ENCODE measurements at regions not wholly inside any gene's neighbourhood (a gene's known extent, or its start where the extent isn't known, plus 50 kb on each side); places are given as distances from the start of the nearest gene placed in this dataset.

GRCh38 chr16:66116163-66117002 is 250.1 kb upstream of the CDH5 start:
- Histone ChIP-seq H3K4me1 (ENCODE audit: control insufficient read depth, insufficient read depth, low read length) (no peaks in the 10 kb centered on the region), H3K4me3 (ENCODE audit: insufficient read depth, low read depth, low read length) (no peak overlapping the region), H3K27ac (ENCODE audit: insufficient read depth, low read depth, low read length, poor library complexity, severe bottlenecking) (no peak overlapping the region), H3K27me3 (ENCODE audit: control insufficient read depth, insufficient read depth, low read length, poor library complexity, severe bottlenecking) (no peaks in the 10 kb centered on the region), H3K36me3 (ENCODE audit: control insufficient read depth, insufficient read depth, low read length) (no peaks in the 10 kb centered on the region), H3K9me3 (ENCODE audit: control insufficient read depth, low read length) (no peaks in the 10 kb centered on the region)
- WGBS, 2 experiments: 91 to 100% methylated on average over 4 of the region's 4 CpGs

GRCh38 chr16:66115373-66115772 is 251.1 kb upstream of the CDH5 start:
- Histone ChIP-seq H3K27ac (ENCODE audit: insufficient read depth, low read depth, low read length, poor library complexity, severe bottlenecking) (no peak overlapping the region), H3K9me3 (ENCODE audit: control insufficient read depth, low read length) (no peaks in the 10 kb centered on the region), H3K4me1 (ENCODE audit: control insufficient read depth, insufficient read depth, low read length) (no peaks in the 10 kb centered on the region), H3K36me3 (ENCODE audit: control insufficient read depth, insufficient read depth, low read length) (no peaks in the 10 kb centered on the region), H3K4me3 (ENCODE audit: insufficient read depth, low read depth, low read length) (no peak overlapping the region), H3K27me3 (ENCODE audit: control insufficient read depth, insufficient read depth, low read length, poor library complexity, severe bottlenecking) (no peaks in the 10 kb centered on the region)
- WGBS, 2 experiments: 86 to 87% methylated on average over 3 of the region's 3 CpGs

- H3K27ac ChIP-seq (ENCODE audit: insufficient read depth, low read depth, low read length, poor library complexity, severe bottlenecking): no peak overlapping the region
- no peak overlapping the region for H3K4me3 ChIP-seq (ENCODE audit: insufficient read depth, low read depth, low read length)
- no peaks in the 10 kb centered on the region for H3K36me3 ChIP-seq (ENCODE audit: control insufficient read depth, insufficient read depth, low read length)
- H3K27me3 ChIP-seq (ENCODE audit: control insufficient read depth, insufficient read depth, low read length, poor library complexity, severe bottlenecking): no peaks in the 10 kb centered on the region
- H3K9me3 ChIP-seq (ENCODE audit: control insufficient read depth, low read length): no peaks in the 10 kb centered on the region
- 93 to 97% methylated on average over 2 of the region's 2 CpGs for WGBS, 2 experiments
- H3K4me1 ChIP-seq (ENCODE audit: control insufficient read depth, insufficient read depth, low read length): no peaks in the 10 kb centered on the region
Observed at GRCh38 chr16:66113223-66113622, 253.3 kb upstream of the CDH5 start.

- Histone ChIP-seq H3K4me3 (ENCODE audit: insufficient read depth, low read depth, low read length) (no peak overlapping the region), H3K36me3 (ENCODE audit: control insufficient read depth, insufficient read depth, low read length) (no peaks in the 10 kb centered on the region), H3K4me1 (ENCODE audit: control insufficient read depth, insufficient read depth, low read length) (no peaks in the 10 kb centered on the region), H3K27me3 (ENCODE audit: control insufficient read depth, insufficient read depth, low read length, poor library complexity, severe bottlenecking) (no peaks in the 10 kb centered on the region), H3K9me3 (ENCODE audit: control insufficient read depth, low read length) (no peaks in the 10 kb centered on the region), H3K27ac (ENCODE audit: insufficient read depth, low read depth, low read length, poor library complexity, severe bottlenecking) (no peak overlapping the region)
- WGBS, 2 experiments: 88 to 100% methylated on average over 1 of the region's 1 CpG
Observed at GRCh38 chr16:66109677-66110076, 256.8 kb upstream of the CDH5 start.

GRCh38 chr16:66107661-66108060 is 258.8 kb upstream of the CDH5 start:
- H3K4me1 ChIP-seq (ENCODE audit: control insufficient read depth, insufficient read depth, low read length): no peaks in the 10 kb centered on the region
- no peaks in the 10 kb centered on the region for H3K9me3 ChIP-seq (ENCODE audit: control insufficient read depth, low read length)
- 100% methylated on average over 1 of the region's 1 CpG for WGBS, 2 experiments
- H3K27ac ChIP-seq (ENCODE audit: insufficient read depth, low read depth, low read length, poor library complexity, severe bottlenecking): no peak overlapping the region
- no peaks in the 10 kb centered on the region for H3K27me3 ChIP-seq (ENCODE audit: control insufficient read depth, insufficient read depth, low read length, poor library complexity, severe bottlenecking)
- H3K36me3 ChIP-seq (ENCODE audit: control insufficient read depth, insufficient read depth, low read length): no peaks in the 10 kb centered on the region
- H3K4me3 ChIP-seq (ENCODE audit: insufficient read depth, low read depth, low read length): no peak overlapping the region

GRCh38 chr16:66103211-66103610 is 263.3 kb upstream of the CDH5 start:
- no peaks in the 10 kb centered on the region for H3K9me3 ChIP-seq (ENCODE audit: control insufficient read depth, low read length)
- H3K36me3 ChIP-seq (ENCODE audit: control insufficient read depth, insufficient read depth, low read length): no peaks in the 10 kb centered on the region
- WGBS, 2 experiments: 94 to 97% methylated on average over 4 of the region's 4 CpGs
- H3K27ac ChIP-seq (ENCODE audit: insufficient read depth, low read depth, low read length, poor library complexity, severe bottlenecking): no peak overlapping the region
- no peaks in the 10 kb centered on the region for H3K27me3 ChIP-seq (ENCODE audit: control insufficient read depth, insufficient read depth, low read length, poor library complexity, severe bottlenecking)
- H3K4me1 ChIP-seq (ENCODE audit: control insufficient read depth, insufficient read depth, low read length): no peaks in the 10 kb centered on the region
- no peak overlapping the region for H3K4me3 ChIP-seq (ENCODE audit: insufficient read depth, low read depth, low read length)

- H3K27ac ChIP-seq (ENCODE audit: insufficient read depth, low read depth, low read length, poor library complexity, severe bottlenecking): no peak overlapping the region
- H3K36me3 ChIP-seq (ENCODE audit: control insufficient read depth, insufficient read depth, low read length): no peaks in the 10 kb centered on the region
- H3K4me1 ChIP-seq (ENCODE audit: control insufficient read depth, insufficient read depth, low read length): no peaks in the 10 kb centered on the region
- H3K4me3 ChIP-seq (ENCODE audit: insufficient read depth, low read depth, low read length): no peak overlapping the region
- WGBS, 2 experiments: 93 to 95% methylated on average over 4 of the region's 4 CpGs
- H3K27me3 ChIP-seq (ENCODE audit: control insufficient read depth, insufficient read depth, low read length, poor library complexity, severe bottlenecking): no peaks in the 10 kb centered on the region
- H3K9me3 ChIP-seq (ENCODE audit: control insufficient read depth, low read length): no peaks in the 10 kb centered on the region
Observed at GRCh38 chr16:66099306-66099705, 267.2 kb upstream of the CDH5 start.

GRCh38 chr16:66097751-66098150 is 268.7 kb upstream of the CDH5 start:
- no peaks in the 10 kb centered on the region for H3K36me3 ChIP-seq (ENCODE audit: control insufficient read depth, insufficient read depth, low read length)
- H3K27me3 ChIP-seq (ENCODE audit: control insufficient read depth, insufficient read depth, low read length, poor library complexity, severe bottlenecking): no peaks in the 10 kb centered on the region
- H3K9me3 ChIP-seq (ENCODE audit: control insufficient read depth, low read length): no peaks in the 10 kb centered on the region
- no peak overlapping the region for H3K4me3 ChIP-seq (ENCODE audit: insufficient read depth, low read depth, low read length)
- H3K4me1 ChIP-seq (ENCODE audit: control insufficient read depth, insufficient read depth, low read length): no peaks in the 10 kb centered on the region
- WGBS, 2 experiments: 77% methylated on average over 6 of the region's 6 CpGs
- no peak overlapping the region for H3K27ac ChIP-seq (ENCODE audit: insufficient read depth, low read depth, low read length, poor library complexity, severe bottlenecking)

- Histone ChIP-seq H3K9me3 (ENCODE audit: control insufficient read depth, low read length) (no peaks in the 10 kb centered on the region), H3K27ac (ENCODE audit: insufficient read depth, low read depth, low read length, poor library complexity, severe bottlenecking) (no peak overlapping the region), H3K36me3 (ENCODE audit: control insufficient read depth, insufficient read depth, low read length) (no peaks in the 10 kb centered on the region), H3K4me1 (ENCODE audit: control insufficient read depth, insufficient read depth, low read length) (no peaks in the 10 kb centered on the region), H3K4me3 (ENCODE audit: insufficient read depth, low read depth, low read length) (no peak overlapping the region), H3K27me3 (ENCODE audit: control insufficient read depth, insufficient read depth, low read length, poor library complexity, severe bottlenecking) (no peaks in the 10 kb centered on the region)
Observed at GRCh38 chr16:66095676-66096075, 270.8 kb upstream of the CDH5 start.

- Histone ChIP-seq H3K27me3 (ENCODE audit: control insufficient read depth, insufficient read depth, low read length, poor library complexity, severe bottlenecking) (no peaks in the 10 kb centered on the region), H3K9me3 (ENCODE audit: control insufficient read depth, low read length) (no peaks in the 10 kb centered on the region), H3K27ac (ENCODE audit: insufficient read depth, low read depth, low read length, poor library complexity, severe bottlenecking) (no peak overlapping the region), H3K4me1 (ENCODE audit: control insufficient read depth, insufficient read depth, low read length) (no peaks in the 10 kb centered on the region), H3K36me3 (ENCODE audit: control insufficient read depth, insufficient read depth, low read length) (no peaks in the 10 kb centered on the region), H3K4me3 (ENCODE audit: insufficient read depth, low read depth, low read length) (no peak overlapping the region)
- 93 to 94% methylated on average over 4 of the region's 4 CpGs for WGBS, 2 experiments
Observed at GRCh38 chr16:66093191-66093590, 273.3 kb upstream of the CDH5 start.

Data from ectodermal cell (in vitro differentiated cells).